ENCODE measurements at regions not wholly inside any gene's neighbourhood (a gene's known extent, or its start where the extent isn't known, plus 50 kb on each side); places are given as distances from the start of the nearest gene placed in this dataset.

DNA sequence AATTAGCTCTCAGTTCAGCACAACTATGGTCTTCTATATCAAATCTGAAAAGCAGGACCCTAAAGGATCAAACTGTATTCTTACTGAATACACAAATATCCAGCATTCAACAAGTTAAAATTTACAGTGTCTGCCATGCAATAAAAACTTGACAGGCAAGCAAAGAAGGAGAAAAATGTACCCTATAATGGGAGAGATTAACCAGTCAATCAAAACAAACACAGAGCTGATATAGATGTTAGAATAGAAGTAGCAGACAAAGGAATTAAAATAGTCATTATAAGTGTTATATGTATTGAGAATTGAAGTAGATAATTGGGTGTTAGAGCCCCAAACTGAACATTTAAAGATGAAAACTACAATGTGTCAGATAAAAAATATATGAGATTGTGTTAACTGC lies 914.9 kb downstream of the EPHA7 start (continued):
- TF ChIP-seq, protein P1, sequence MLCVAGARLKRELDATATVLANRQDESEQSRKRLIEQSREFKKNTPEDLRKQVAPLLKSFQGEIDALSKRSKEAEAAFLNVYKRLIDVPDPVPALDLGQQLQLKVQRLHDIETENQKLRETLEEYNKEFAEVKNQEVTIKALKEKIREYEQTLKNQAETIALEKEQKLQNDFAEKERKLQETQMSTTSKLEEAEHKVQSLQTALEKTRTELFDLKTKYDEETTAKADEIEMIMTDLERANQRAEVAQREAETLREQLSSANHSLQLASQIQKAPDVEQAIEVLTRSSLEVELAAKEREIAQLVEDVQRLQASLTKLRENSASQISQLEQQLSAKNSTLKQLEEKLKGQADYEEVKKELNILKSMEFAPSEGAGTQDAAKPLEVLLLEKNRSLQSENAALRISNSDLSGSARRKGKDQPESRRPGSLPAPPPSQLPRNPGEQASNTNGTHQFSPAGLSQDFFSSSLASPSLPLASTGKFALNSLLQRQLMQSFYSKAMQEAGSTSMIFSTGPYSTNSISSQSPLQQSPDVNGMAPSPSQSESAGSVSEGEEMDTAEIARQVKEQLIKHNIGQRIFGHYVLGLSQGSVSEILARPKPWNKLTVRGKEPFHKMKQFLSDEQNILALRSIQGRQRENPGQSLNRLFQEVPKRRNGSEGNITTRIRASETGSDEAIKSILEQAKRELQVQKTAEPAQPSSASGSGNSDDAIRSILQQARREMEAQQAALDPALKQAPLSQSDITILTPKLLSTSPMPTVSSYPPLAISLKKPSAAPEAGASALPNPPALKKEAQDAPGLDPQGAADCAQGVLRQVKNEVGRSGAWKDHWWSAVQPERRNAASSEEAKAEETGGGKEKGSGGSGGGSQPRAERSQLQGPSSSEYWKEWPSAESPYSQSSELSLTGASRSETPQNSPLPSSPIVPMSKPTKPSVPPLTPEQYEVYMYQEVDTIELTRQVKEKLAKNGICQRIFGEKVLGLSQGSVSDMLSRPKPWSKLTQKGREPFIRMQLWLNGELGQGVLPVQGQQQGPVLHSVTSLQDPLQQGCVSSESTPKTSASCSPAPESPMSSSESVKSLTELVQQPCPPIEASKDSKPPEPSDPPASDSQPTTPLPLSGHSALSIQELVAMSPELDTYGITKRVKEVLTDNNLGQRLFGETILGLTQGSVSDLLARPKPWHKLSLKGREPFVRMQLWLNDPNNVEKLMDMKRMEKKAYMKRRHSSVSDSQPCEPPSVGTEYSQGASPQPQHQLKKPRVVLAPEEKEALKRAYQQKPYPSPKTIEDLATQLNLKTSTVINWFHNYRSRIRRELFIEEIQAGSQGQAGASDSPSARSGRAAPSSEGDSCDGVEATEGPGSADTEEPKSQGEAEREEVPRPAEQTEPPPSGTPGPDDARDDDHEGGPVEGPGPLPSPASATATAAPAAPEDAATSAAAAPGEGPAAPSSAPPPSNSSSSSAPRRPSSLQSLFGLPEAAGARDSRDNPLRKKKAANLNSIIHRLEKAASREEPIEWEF (IDR thresholded peaks at IDR 0.05; ENCODE audit: insufficient replicate concordance, low read depth, low read length), result no peak
- TF ChIP-seq SMAD1 (IDR thresholded peaks at IDR 0.05; ENCODE audit: low read depth, partially characterized antibody), result no peak
- TF ChIP-seq EGR1 (IDR thresholded peaks at IDR 0.05; ENCODE audit: borderline replicate concordance in 1 of 2, low read depth in 2 of 2, low read length in 2 of 2), result no peak
- TF ChIP-seq NFIC (IDR thresholded peaks at IDR 0.05; ENCODE audit: low read depth, low read length), result no peak
- no peak for TF ChIP-seq POU2F2 (IDR thresholded peaks at IDR 0.05; ENCODE audit: borderline replicate concordance, low read depth, low read length)

DNA sequence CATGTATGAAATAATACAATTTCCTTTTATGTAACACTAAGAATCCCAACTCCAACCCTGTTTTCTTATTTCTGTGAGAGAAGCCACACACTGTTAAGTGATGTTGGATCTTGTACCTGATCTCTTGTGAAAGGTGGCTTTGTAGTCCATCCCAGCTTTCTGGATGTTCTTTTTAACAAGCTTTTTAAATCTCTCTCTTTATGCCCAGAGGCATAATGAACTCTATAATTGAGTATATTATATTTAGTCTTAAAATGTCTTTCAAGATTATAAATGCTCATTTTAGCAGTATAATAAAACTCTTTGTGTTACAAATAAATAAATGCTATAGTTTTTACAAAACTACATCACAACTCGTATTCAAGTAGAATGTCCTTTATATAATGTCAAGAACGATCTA lies 922.1 kb downstream of the EPHA7 start:
- FAIRE-seq (no peak), ATAC-seq (no peak), DNase-seq (ENCODE audit: low read depth, low spot score) (no peak)
- H3K79me2 ChIP-seq (ENCODE audit: control insufficient read depth, insufficient read depth, low read length), result no peaks in the 10 kb centered on the region
- SMC1A ChIA-PET (ENCODE audit: uncharacterized antibody, unreplicated experiment), result no interaction called here
- no peak overlapping the region for H3K9ac ChIP-seq (ENCODE audit: control insufficient read depth, insufficient read depth, low read length)
- no peak overlapping the region for H3K4me3 ChIP-seq
- no peak overlapping the region for H3K4me2 ChIP-seq (ENCODE audit: control insufficient read depth, insufficient read depth)
- no peaks in the 10 kb centered on the region for H4K20me1 ChIP-seq (ENCODE audit: control insufficient read depth, insufficient read depth)
- intact Hi-C loops (cut with micrococcal nuclease; ENCODE audit: unreplicated experiment) (no loop called here), in situ Hi-C loops (cut with MboI) (no loop called here)
- no TSS peak for BruUV-seq (replicated peaks)
- no peaks in the 10 kb centered on the region for H3K36me3 ChIP-seq (ENCODE audit: control insufficient read depth in 2 of 2, insufficient read depth in 2 of 2, low read length in 1 of 2)
- TF ChIP-seq FOXK2 (IDR thresholded peaks at IDR 0.05) (no peak), HDAC2 (IDR thresholded peaks at IDR 0.05) (no peak), TCF12 (IDR thresholded peaks at IDR 0.05; ENCODE audit: low read depth, low read length) (no peak), TBL1XR1 (IDR thresholded peaks at IDR 0.05; ENCODE audit: low read depth, low read length) (no peak), SREBF2 (IDR thresholded peaks at IDR 0.05; ENCODE audit: low read length) (no peak), GABPA (IDR thresholded peaks at IDR 0.05; ENCODE audit: low read depth) (no peak), MYC (IDR thresholded peaks at IDR 0.05; ENCODE audit: insufficient read depth, insufficient read length, insufficient replicate concordance, low read length, severe bottlenecking) (no peak), STAT1 (conservative IDR thresholded peaks at IDR 0.05) (no peak), CEBPB (IDR thresholded peaks at IDR 0.05; ENCODE audit: borderline replicate concordance in 1 of 2, low read depth in 2 of 2, low read length in 2 of 2) (no peak), SREBF1 (IDR thresholded peaks at IDR 0.05; ENCODE audit: low read length) (no peak)
- TF ChIP-seq, protein P2, sequence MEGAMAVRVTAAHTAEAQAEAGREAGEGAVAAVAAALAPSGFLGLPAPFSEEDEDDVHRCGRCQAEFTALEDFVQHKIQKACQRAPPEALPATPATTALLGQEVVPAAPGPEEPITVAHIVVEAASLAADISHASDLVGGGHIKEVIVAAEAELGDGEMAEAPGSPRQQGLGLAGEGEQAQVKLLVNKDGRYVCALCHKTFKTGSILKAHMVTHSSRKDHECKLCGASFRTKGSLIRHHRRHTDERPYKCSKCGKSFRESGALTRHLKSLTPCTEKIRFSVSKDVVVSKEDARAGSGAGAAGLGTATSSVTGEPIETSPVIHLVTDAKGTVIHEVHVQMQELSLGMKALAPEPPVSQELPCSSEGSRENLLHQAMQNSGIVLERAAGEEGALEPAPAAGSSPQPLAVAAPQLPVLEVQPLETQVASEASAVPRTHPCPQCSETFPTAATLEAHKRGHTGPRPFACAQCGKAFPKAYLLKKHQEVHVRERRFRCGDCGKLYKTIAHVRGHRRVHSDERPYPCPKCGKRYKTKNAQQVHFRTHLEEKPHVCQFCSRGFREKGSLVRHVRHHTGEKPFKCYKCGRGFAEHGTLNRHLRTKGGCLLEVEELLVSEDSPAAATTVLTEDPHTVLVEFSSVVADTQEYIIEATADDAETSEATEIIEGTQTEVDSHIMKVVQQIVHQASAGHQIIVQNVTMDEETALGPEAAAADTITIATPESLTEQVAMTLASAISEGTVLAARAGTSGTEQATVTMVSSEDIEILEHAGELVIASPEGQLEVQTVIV (IDR thresholded peaks at IDR 0.05; ENCODE audit: borderline replicate concordance, partially characterized antibody), result no peak
- TF ChIP-seq, protein P3, sequence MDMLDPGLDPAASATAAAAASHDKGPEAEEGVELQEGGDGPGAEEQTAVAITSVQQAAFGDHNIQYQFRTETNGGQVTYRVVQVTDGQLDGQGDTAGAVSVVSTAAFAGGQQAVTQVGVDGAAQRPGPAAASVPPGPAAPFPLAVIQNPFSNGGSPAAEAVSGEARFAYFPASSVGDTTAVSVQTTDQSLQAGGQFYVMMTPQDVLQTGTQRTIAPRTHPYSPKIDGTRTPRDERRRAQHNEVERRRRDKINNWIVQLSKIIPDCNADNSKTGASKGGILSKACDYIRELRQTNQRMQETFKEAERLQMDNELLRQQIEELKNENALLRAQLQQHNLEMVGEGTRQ (IDR thresholded peaks at IDR 0.05; ENCODE audit: borderline replicate concordance, low read depth, low read length), result no peak
- H2AFZ ChIP-seq (ENCODE audit: control insufficient read depth, low read depth, low read length), result no peak overlapping the region
- H3K27me3 ChIP-seq (replicated peaks in 1 of 2; ENCODE audit: control insufficient read depth in 2 of 2, insufficient read depth in 2 of 2, low read length in 1 of 2), result no peaks in the 10 kb centered on the region
- 0% methylated on average over 2 of the region's 2 CpGs for WGBS (ENCODE audit: insufficient coverage, insufficient replicate concordance, low lambda C conversion rate, missing lambda C conversion rate)
- RAD21 ChIA-PET (ENCODE audit: unreplicated experiment), result no interaction called here
- POLR2A ChIA-PET, result no interaction called here
- H3K9me3 ChIP-seq (replicated peaks; ENCODE audit: control insufficient read depth, insufficient read depth, low read length), result no peaks in the 10 kb centered on the region
- CTCF ChIA-PET, result interaction anchor here (1.0 to 1.1 kb wide), 2 partner anchors 9 to 13 kb away, joined by 3 to 4 read pairs; no protein-coding TSS in a partner anchor
- H3K4me1 ChIP-seq (ENCODE audit: control insufficient read depth, insufficient read depth, low read length), result no peaks in the 10 kb centered on the region
- H3K27ac ChIP-seq (ENCODE audit: control insufficient read depth, insufficient read depth), result no peak overlapping the region

Data from GM12878 (cell line).